ENCODE measurements at regions not wholly inside any gene's neighbourhood (a gene's known extent, or its start where the extent isn't known, plus 50 kb on each side); places are given as distances from the start of the nearest gene placed in this dataset.
A peak's percentile ranks its signal among the peaks of the same experiment; 100 is the strongest.
"Not testable (repeated sequence)": the region's sequence is repeated elsewhere in the genome, so short reads cannot be mapped to it uniquely, and the experiment has no call there.

GRCh38 chr4:77220828-77221613 lies 64.0 kb downstream of the CCNG2 start:
- DNase-seq, result peak; percentile 11

- no peak for DNase-seq
These were observed 68.0 kb downstream of the CCNG2 start for GRCh38 chr4:77225022-77225421.

DNA sequence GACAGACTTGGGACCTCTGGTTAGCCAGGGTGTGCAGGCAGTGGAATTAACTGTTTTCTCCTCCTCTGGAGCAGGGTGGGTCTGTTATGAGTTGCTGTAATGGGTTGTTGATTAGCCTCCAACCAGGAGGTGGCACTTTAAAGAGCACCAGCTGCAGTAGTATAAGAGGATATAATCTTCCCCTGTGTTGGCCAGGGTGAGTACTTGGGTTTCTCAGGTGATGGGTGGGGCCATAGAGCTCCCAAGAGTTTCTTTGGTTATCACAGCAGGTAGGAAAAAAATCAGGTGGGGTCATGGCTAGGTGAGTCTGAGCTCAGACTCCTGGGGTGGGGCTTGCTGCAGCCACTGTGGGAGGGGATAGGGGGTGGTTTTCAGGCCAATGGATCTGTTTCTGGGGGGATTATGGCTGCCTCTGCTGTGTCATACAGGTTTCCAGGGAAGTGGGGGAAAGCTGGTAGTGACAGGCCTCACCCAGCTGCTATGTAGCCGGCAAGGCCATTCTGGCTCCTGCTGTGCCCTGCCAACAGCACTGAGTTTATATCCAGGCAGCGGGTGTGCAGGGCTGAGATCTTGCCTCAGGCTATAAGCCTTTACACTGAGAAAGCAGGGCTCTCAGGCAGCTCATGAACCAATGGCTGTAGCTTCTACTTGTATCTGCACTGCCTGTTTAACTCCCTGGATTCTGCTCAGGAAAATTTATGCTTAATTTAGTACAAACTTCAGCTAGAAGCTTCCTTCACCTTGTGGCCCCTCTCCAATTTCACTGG lies 70.1 kb downstream of the CCNG2 start:
- DNase-seq, result no peak

- no peak for DNase-seq
These were observed 72.4 kb downstream of the CCNG2 start for GRCh38 chr4:77229433-77229832.

GRCh38 chr4:77232653-77233052 lies 75.6 kb downstream of the CCNG2 start:
- DNase-seq, result peak; percentile 14

DNA sequence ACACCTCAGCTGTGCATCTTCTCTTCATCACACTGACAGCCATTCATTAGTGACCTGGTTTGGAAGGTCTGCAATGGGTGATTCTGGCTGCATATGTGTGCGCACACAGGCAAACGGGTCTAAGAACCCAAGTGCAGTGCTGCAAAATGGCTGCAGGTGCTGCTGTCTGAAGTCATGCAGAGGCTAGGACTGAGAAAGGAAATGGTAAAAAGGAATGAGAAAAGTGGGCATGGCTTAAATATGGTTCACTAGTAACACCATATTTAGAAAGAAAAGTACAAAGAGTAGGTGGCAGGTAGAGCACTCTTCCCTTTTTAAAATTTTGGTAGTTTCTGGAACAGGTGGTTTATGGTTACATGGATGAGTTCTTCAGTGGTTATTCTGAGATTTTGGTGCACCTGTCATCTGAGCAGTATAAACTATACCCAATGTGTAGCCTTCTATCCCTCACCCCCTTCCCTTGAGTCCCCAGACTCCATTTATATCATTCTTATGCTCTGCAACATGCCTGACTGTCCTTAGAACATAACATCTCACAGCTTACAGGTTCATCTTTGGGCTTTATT lies 78.4 kb downstream of the CCNG2 start:
- no peak for DNase-seq

GRCh38 chr4:77236806-77237205 lies 79.8 kb downstream of the CCNG2 start:
- DNase-seq, result no peak

DNA sequence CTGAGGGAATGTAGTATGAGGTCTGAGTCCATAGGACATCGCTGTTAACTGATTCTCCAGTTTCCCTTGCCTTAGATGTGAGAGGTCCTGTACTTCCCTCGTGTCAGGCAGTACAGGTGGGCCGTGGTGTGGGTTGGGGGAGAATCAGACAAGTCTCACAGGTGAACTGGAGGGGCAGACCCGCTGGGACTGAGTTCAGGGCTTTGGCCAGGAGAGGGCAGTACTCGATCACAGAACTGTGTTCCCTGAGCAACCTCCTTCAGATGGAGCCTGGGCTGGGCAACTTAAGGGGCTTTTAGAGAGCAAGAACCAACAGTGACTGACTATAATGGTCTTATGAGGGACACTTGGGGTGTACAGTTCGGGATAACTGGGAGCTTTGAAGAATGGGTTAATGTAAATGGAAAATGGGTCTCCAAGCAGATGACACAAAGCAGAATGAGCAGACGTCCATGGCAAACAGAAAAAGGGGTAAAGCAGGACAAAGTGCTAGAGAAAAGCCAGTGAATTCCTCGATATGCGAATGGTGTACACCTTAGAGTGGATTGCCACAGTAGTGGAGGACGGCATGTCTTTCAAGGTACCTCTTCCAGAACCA lies 83.6 kb downstream of the CCNG2 start:
- DNase-seq, result peak; percentile 65

GRCh38 chr4:77248805-77249204 lies 91.8 kb downstream of the CCNG2 start:
- DNase-seq, result no peak

DNA sequence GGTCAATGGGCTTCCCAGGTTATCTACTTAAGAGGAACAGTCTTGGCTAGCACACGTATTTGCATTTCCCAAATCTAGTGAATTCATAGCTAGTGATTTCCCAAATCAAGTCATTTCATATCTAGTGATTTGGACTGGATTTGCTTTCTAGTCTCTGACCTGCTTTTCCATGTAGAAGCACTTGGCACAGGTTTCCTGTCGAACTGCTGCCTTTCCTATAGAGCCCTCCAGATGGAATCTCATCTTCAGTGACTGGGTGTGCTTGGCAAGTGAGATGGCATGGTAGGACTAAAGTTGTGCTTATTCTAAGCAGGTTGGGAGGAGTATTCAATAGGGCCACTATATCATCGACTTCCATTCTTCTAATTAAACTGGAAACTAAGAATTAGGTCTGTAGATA lies 94.7 kb downstream of the CCNG2 start:
- no peak for DNase-seq

GRCh38 chr4:77263247-77263646 lies 106.2 kb downstream of the CCNG2 start:
- DNase-seq, result peak; percentile 6

DNA sequence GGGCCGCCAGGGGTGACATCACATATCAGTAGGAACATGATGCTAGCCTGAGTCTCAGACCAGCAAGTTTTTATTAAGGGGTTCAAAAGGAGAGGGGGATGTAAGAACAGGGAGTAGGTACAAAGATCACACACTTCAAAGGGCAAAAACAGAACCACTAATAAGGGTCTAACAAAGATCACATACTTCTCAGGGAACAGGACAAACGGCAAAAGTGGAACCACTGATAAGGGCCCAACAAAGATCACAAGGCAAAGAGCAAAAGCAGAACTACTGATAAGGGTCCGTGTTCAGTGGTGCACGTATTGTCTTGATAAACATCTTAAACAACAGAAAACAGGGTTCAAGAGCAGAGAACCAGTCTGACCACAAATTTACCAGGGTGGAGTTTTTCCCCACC lies 107.0 kb downstream of the CCNG2 start:
- peak; percentile 43 for DNase-seq

DNA sequence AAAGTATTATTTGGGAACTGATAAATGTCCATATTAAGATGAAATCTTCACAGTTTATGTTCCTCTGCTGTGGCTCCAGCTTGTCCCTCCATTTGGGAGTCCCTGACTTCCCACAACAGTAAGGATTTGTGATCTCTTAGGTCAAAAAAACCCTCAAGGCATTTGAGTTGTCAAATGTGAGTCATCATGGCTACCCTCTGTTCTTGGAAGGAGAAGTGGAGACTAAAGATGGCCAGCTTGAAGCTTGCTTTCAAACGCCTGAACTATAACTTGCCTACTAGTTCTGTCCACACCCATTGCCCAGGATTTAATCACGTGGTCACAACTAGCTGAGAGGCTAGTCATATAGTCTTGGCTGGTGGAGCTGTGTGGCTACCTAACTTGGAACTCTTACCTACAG lies 107.8 kb downstream of the CCNG2 start:
- no peak for DNase-seq

DNA sequence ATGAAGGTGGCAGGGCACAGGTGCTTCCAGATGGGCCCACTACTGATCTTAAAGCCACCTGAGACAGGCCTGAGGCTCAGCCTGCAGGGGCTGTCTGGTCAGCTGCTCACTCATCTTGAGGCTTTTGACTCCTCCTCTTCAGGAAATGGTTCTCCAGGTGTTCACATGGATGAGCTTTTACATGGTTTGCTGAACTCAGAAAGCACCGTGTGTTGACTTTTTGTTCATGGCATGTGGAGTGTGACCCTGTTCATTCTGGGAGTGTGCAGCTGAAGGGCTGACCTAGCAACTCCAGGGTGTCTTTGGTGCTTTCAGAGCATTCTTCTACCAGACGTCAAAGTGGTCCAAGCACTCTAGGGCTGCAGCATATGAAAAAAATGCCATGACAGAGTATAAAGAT lies 111.1 kb downstream of the CCNG2 start:
- DNase-seq, result no peak

- DNase-seq, result no peak
These were observed 112.5 kb downstream of the CCNG2 start for GRCh38 chr4:77269505-77269904.

DNA sequence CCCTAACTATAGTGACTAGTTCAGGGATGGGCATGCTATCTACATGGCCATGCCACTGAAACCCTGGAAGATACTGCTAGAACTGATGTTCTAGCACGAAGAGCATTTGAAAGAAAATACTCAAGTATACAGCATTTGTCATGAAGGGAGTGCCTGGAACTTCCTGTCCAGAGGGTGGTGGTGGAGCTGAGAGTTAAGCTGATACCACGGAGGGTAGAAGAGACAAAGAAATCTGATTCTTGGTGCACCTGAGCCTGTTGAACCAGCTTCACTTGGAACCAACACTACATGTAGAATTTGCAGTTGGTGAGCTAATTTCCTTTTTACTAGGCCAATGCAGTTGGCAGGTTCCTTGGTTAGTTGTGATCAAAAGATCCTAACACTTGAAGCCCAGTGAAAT lies 116.4 kb downstream of the CCNG2 start:
- DNase-seq, result no peak

DNA sequence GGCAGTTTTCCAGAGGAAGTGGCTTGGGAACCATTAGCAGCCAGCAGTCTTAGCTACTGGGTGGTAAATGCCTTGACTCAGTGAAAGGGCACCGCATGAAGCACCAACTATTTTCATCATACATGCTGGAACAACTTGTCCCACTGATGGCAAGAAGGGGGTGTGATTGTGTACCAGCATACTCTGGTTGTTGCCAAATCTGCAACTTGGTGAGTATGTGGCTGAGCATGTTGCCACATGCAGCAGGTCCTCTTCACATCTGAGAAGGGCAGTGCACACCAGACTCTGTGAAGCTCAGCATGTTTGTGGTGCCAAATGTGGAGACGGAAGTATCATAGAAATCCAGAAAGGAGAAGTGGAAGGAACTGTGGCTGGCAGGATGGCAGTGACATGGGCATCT lies 122.1 kb downstream of the CCNG2 start:
- DNase-seq, result not testable (repeated sequence)

DNA sequence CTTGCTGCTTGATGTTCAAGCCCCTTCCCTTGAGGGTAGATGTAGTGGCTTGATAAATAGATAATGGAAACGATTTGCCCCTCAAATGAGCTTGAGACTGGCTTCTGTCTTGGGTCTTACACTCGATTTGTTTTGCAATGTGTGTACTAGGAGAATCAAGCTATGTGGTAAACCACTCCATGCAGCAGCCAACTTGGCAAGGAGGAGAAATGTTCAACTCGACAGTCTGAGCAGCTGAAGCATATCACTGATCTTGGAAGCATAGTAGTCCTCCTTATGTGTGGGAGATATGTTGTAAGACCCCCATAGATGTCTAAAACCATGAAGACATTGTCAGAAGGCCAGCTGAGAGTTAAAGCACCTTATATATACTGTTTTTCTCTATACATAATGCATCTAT lies 125.3 kb downstream of the CCNG2 start:
- no peak for DNase-seq

DNA sequence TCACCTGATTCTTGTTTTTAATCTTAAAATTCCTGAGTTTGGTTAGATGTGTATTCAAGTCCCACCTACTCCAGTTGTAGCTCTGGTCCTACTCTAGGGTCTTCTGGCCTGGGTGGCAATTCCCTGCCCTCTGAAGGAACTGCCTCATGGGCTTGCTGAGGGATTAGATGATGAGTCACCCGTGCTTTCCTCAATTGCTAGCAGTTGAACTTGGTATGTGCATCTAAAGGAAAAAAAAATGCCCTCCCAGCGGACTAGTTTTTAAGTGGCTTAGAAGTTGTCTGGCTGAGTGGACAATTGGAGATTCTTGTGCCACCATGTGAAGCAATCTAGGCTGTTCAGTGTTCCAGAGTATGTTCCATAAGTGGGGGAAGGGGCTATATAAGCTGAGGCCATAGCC lies 127.0 kb downstream of the CCNG2 start:
- no peak for DNase-seq

DNA sequence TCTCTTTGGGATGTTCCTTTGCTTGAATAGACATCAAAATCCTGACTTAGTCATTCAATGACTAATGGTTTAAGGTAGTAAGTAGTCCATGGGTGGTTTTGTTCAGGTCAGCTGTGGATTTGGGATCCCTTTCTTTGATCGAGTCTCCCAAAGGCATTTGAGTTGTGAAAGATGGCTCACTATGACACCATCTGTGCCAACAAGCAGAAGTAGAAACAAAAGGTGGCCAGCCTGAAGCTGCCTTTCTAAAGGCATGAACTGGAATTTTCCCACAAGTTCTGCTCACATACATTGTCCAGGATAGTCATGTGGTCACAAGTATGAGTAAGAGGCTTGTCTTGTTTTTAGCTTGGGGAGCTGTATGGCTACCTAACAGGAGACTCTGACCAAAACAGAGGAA lies 129.9 kb downstream of the CCNG2 start:
- DNase-seq, result no peak

DNA sequence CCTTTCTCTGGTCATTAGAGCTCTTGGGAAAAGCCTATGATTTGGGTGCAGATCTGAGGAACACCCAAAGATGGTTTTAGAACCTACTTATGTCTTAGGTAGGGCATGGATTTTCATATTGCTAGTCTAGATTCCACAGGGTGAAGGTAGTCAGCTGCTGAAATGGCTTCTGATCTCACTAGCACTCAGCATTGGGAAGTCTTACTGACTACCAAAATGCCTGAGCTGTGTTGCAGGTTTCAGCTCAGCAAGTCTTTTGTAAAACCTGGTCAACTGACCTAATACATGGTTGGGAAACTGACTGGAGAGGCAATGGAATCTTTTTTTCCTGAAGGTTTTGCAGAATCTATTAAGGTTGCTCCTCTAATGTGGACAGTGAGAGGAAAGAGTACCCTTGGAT lies 136.4 kb downstream of the CCNG2 start:
- no peak for DNase-seq

DNA sequence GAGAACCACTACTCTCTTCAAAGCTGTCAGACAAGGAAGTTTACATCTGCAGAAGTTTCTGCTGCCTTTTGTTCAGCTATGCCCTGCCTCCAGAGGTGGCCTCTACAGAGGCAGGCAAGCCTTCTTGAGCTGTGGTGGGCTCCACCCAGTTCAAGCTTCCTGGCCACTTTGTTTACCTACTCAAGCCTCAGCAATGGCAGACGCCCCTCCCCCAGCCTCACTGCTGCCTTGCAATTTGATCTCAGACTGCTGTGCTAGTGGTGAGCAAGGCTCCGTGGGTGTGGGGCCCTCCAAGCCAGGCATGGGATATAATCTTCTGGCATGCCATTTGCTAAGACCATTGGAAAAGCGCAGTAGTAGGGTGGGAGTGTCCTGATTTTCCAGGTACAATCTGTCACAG lies 144.0 kb downstream of the CCNG2 start:
- not testable (repeated sequence) for DNase-seq

DNA sequence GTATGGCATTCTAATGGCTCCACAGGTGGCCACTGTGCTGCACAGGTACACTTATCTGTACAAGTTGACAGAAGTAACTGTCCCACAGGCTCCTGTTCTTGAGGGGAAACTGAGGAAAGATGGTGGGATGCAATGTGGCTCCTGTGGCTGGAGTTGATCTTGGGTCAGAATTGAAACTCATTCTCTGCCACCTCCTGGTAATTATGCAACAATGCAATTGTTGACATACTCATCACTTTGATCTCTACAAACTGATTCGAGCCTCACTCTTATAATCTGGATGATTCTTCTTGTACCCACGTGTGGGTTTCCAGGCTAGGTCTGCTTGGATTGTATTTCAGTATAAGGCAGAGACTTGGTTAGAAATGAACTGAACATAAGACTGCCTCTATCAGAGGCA lies 148.8 kb downstream of the CCNG2 start:
- no peak for DNase-seq

DNA sequence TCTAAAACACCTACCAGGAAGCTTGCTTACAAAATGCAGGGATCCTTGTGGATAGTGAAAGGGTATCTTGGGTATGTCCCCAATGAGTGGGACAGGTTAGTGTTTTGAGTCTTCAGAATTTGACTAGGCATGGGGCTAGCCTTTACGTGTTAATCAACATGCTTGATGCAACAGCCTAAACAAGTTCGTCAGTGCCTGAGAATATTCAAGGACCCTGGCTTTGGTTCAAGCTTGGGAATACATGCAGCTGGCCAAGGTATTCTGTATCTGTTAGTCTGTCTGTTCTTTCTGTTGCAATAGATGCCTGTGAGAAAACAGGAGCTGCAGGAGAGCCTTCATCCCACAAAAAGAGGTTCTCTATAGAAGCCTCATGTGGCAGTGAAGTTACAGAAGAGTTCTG lies 149.5 kb downstream of the CCNG2 start:
- DNase-seq, result no peak
